DND-41 (cell line): ENCODE measurements at regions not wholly inside any gene's neighbourhood (a gene's known extent, or its start where the extent isn't known, plus 50 kb on each side); places are given as distances from the start of the nearest gene placed in this dataset.

Source experiments
- ATAC-seq: fragments of 200-7000 bp; cut with Tn5 transposase; 3 replicates; pipeline ENCODE4 v1.9.1; 2021; ENCODE audit warnings: low read depth; ENCODE audit not compliant: insufficient read depth
- DNase-seq: peaks from one replicate; pipeline ENCODE4 v3.0.0-alpha.2; 2020
- H2AFZ ChIP-seq: 2 replicates; pipeline ENCODE4 v1.6.0; 2012; ENCODE audit warnings: low read depth, low read length
- H3K27ac ChIP-seq: 2 replicates; pipeline ENCODE4 v1.5.1; 2012; ENCODE audit warnings: low read length, inconsistent platforms
- H3K27me3 ChIP-seq: fragments of 200-600 bp; sonication (generic); 2 replicates; pipeline ENCODE4 v1.6.0; 2012; ENCODE audit warnings: low read length, mild to moderate bottlenecking, inconsistent platforms; ENCODE audit not compliant: insufficient read depth, poor library complexity
- H3K36me3 ChIP-seq: 2 replicates; pipeline ENCODE4 v1.5.1; 2012; ENCODE audit warnings: low read length, inconsistent platforms; ENCODE audit not compliant: insufficient read depth
- H3K4me1 ChIP-seq: 2 replicates; pipeline ENCODE4 v1.5.1; 2012; ENCODE audit warnings: mild to moderate bottlenecking, low read length; ENCODE audit not compliant: insufficient read depth
- H3K4me2 ChIP-seq: 2 replicates; pipeline ENCODE4 v1.6.0; 2012; ENCODE audit warnings: mild to moderate bottlenecking, moderate library complexity, low read length, inconsistent platforms; ENCODE audit not compliant: insufficient read depth
- H3K4me3 ChIP-seq, 2 experiments: fragments of 200-600 bp in 1 of 2; shearing (Covaris generic) in 1 of 2; 2 replicates each; pipeline ENCODE4 v1.5.1; 2012 to 2016; ENCODE audit warnings: inconsistent platforms in 2 of 2, low read length in 2 of 2, mild to moderate bottlenecking in 2 of 2, low read depth in 1 of 2, moderate library complexity in 1 of 2
- H3K79me2 ChIP-seq: 2 replicates; pipeline ENCODE4 v1.6.0; 2012; ENCODE audit warnings: low read length, inconsistent platforms; ENCODE audit not compliant: insufficient read depth
- H3K9ac ChIP-seq: 2 replicates; pipeline ENCODE4 v1.6.0; 2012; ENCODE audit warnings: low read depth, mild to moderate bottlenecking, inconsistent platforms, low read length, moderate library complexity
- H3K9me3 ChIP-seq: 2 replicates; pipeline ENCODE4 v1.5.1; 2012; ENCODE audit warnings: low read length, moderate library complexity, mild to moderate bottlenecking, inconsistent platforms; ENCODE audit not compliant: insufficient read depth, severe bottlenecking
- H4K20me1 ChIP-seq: 2 replicates; pipeline ENCODE4 v1.6.0; 2012; ENCODE audit warnings: low read length; ENCODE audit not compliant: insufficient read depth
- CTCF ChIP-seq: IDR thresholded peaks from 2 replicates; pipeline ENCODE4 v1.5.1; 2012; ENCODE audit warnings: borderline replicate concordance, low read length, moderate library complexity, mild to moderate bottlenecking; ENCODE audit not compliant: poor library complexity, severe bottlenecking; ENCODE audit errors: extremely low read depth
- EZH2 ChIP-seq: IDR thresholded peaks from 3 replicates; pipeline ENCODE4 v1.6.1; 2012; ENCODE audit warnings: borderline replicate concordance, low read depth, mild to moderate bottlenecking, moderate library complexity, low read length, inconsistent platforms; ENCODE audit not compliant: severe bottlenecking

GRCh38 chr6:92911301-92911700 is 508.1 kb downstream of the EPHA7 start:
- Histone ChIP-seq H2AFZ (no peak overlapping the region), H3K9me3 (no peaks in the 10 kb centered on the region), H3K9ac (no peak overlapping the region), H3K4me3 (no peak overlapping the region), H3K4me2 (no peak overlapping the region), H3K4me1 (no peaks in the 10 kb centered on the region), H3K79me2 (no peaks in the 10 kb centered on the region), H4K20me1 (no peaks in the 10 kb centered on the region), H3K36me3 (no peaks in the 10 kb centered on the region), H3K27ac (no peak overlapping the region), H3K27me3 (no peaks in the 10 kb centered on the region)
- no peak for DNase-seq
- TF ChIP-seq CTCF (no peak), EZH2 (no peak)
- no peak for ATAC-seq

- H3K9me3 ChIP-seq = no peaks in the 10 kb centered on the region
- H3K36me3 ChIP-seq = no peaks in the 10 kb centered on the region
- no peak overlapping the region for H3K27ac ChIP-seq
- no peak overlapping the region for H3K4me2 ChIP-seq
- no peaks in the 10 kb centered on the region for H3K79me2 ChIP-seq
- H3K9ac ChIP-seq = no peak overlapping the region
- H3K27me3 ChIP-seq = no peaks in the 10 kb centered on the region
- H4K20me1 ChIP-seq = no peaks in the 10 kb centered on the region
- H2AFZ ChIP-seq = no peak overlapping the region
- no peaks in the 10 kb centered on the region for H3K4me1 ChIP-seq
- no peak for DNase-seq
- no peak for ATAC-seq
- no peak overlapping the region for H3K4me3 ChIP-seq
- no peak for TF ChIP-seq CTCF
- no peak for TF ChIP-seq EZH2
Observed at GRCh38 chr6:92910646-92911045, 508.7 kb downstream of the EPHA7 start.

GRCh38 chr6:92906385-92906784 is 513.0 kb downstream of the EPHA7 start:
- Histone ChIP-seq H3K9me3 (no peaks in the 10 kb centered on the region), H3K36me3 (no peaks in the 10 kb centered on the region), H3K4me2 (no peak overlapping the region), H3K27me3 (no peaks in the 10 kb centered on the region), H3K79me2 (no peaks in the 10 kb centered on the region), H2AFZ (no peak overlapping the region), H3K4me1 (no peaks in the 10 kb centered on the region), H3K4me3 (no peak overlapping the region), H4K20me1 (no peaks in the 10 kb centered on the region), H3K27ac (no peak overlapping the region), H3K9ac (no peak overlapping the region)
- TF ChIP-seq EZH2 (no peak), CTCF (no peak)
- DNase-seq (no peak), ATAC-seq (no peak)

- Histone ChIP-seq H3K4me3 (no peak overlapping the region), H2AFZ (no peak overlapping the region), H4K20me1 (no peaks in the 10 kb centered on the region), H3K36me3 (no peaks in the 10 kb centered on the region), H3K9me3 (peaks cover 8% of the 10 kb centered on the region), H3K4me2 (no peak overlapping the region), H3K27ac (no peak overlapping the region), H3K79me2 (no peaks in the 10 kb centered on the region), H3K27me3 (no peaks in the 10 kb centered on the region), H3K9ac (no peak overlapping the region), H3K4me1 (no peaks in the 10 kb centered on the region)
- DNase-seq = no peak
- TF ChIP-seq EZH2 = no peak
- TF ChIP-seq CTCF = no peak
- no peak for ATAC-seq
Observed at GRCh38 chr6:92893741-92894140, 525.6 kb downstream of the EPHA7 start.
